ENCODE measurements at regions not wholly inside any gene's neighbourhood (a gene's known extent, or its start where the extent isn't known, plus 50 kb on each side); places are given as distances from the start of the nearest gene placed in this dataset.
"Not testable (repeated sequence)": the region's sequence is repeated elsewhere in the genome, so short reads cannot be mapped to it uniquely, and the experiment has no call there.

- H3K4me1 ChIP-seq (replicated peaks in 1 of 2), result peaks cover 9 to 15% of the 10 kb centered on the region in 2 donors
- TF ChIP-seq, protein P1, sequence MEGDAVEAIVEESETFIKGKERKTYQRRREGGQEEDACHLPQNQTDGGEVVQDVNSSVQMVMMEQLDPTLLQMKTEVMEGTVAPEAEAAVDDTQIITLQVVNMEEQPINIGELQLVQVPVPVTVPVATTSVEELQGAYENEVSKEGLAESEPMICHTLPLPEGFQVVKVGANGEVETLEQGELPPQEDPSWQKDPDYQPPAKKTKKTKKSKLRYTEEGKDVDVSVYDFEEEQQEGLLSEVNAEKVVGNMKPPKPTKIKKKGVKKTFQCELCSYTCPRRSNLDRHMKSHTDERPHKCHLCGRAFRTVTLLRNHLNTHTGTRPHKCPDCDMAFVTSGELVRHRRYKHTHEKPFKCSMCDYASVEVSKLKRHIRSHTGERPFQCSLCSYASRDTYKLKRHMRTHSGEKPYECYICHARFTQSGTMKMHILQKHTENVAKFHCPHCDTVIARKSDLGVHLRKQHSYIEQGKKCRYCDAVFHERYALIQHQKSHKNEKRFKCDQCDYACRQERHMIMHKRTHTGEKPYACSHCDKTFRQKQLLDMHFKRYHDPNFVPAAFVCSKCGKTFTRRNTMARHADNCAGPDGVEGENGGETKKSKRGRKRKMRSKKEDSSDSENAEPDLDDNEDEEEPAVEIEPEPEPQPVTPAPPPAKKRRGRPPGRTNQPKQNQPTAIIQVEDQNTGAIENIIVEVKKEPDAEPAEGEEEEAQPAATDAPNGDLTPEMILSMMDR (IDR thresholded peaks at IDR 0.05), result no peak
- H3K27ac ChIP-seq, result no peak overlapping the region
- intact Hi-C loops (cut with DNase I), result no loop called here
- peak in 3 of 7 donors; percentile 11 to 34 (median 21) for DNase-seq
- H3K9me3 ChIP-seq (replicated peaks in 1 of 3), result no peaks in the 10 kb centered on the region
- H3K27me3 ChIP-seq, result no peaks in the 10 kb centered on the region
- 17 to 38% (median 20%) methylated on average over 1 of the region's 1 CpG for WGBS, 4 donors
- H3K36me3 ChIP-seq (replicated peaks in 1 of 2), result no peaks in the 10 kb centered on the region
- H3K4me3 ChIP-seq, result no peak overlapping the region
These were observed 747.8 kb downstream of the CDH18 start for GRCh38 chr5:19240170-19240569.

DNA sequence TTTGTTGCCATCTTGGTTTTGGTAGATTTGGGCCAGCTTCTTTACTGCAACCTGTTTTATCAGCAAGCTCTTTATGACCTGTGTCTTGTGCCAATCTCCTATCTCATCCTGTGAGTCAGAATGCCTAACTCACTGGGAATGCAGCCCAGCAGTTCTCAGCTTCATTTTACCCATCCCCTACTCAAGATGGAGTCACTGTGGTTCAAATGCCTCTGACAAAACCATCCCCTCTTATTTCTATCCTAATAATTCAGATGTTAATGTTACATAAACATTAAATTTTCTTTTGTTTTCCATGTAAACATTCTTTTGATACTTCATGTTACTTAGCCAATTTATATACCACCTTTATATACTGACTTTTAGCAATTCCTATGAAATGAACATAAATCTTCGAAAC, 746.3 kb downstream of the CDH18 start:
- H3K36me3 ChIP-seq (replicated peaks in 1 of 2), result no peaks in the 10 kb centered on the region
- intact Hi-C loops (cut with DNase I), result no loop called here
- H3K27me3 ChIP-seq, result no peaks in the 10 kb centered on the region
- no peak overlapping the region for H3K4me3 ChIP-seq
- peaks cover 9 to 15% of the 10 kb centered on the region in 2 donors for H3K4me1 ChIP-seq (replicated peaks in 1 of 2)
- 82 to 95% (median 87%) methylated on average over 1 of the region's 1 CpG for WGBS, 4 donors
- H3K27ac ChIP-seq, result peak overlapping the region in 1 of 5 donors; percentile 16
- no peaks in the 10 kb centered on the region for H3K9me3 ChIP-seq (replicated peaks in 1 of 3)
- peak in 6 of 7 donors; percentile 24 to 56 (median 36) for DNase-seq
- TF ChIP-seq, protein P1 (IDR thresholded peaks at IDR 0.05), result no peak
- TF ChIP-seq POLR2A (IDR thresholded peaks at IDR 0.05), result no peak

GRCh38 chr5:19246191-19246590, 741.8 kb downstream of the CDH18 start:
- intact Hi-C loops (cut with DNase I); H3K27ac ChIP-seq; H3K36me3 ChIP-seq (replicated peaks in 1 of 2); H3K4me1 ChIP-seq (replicated peaks in 1 of 2); H3K27me3 ChIP-seq; DNase-seq; H3K9me3 ChIP-seq (replicated peaks in 1 of 3); H3K4me3 ChIP-seq: not testable (repeated sequence)
- 88 to 92% (median 90%) methylated on average over 1 of the region's 1 CpG for WGBS, 4 donors

DNA sequence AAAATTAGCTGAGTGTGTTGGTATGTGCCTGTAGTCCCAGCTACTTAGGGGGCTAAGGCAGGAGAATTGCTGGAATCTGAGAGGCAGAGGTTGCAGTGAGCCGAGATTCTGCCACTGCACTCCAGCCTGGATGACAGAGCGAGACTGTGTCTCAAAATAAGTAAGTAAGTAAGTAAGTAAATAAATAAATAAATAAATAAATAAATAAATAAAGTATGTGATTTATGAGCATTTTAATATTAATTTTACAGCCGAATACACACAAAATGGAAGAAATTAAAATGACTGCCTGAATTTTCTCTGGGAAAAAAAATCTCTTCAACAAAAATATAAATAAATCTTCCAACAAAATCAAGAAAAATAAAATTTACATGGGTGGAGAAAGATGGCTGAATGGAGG, 740.7 kb downstream of the CDH18 start:
- no peak for DNase-seq
- TF ChIP-seq POLR2A (IDR thresholded peaks at IDR 0.05), result no peak
- TF ChIP-seq, protein P1 (IDR thresholded peaks at IDR 0.05), result no peak
- WGBS, 4 donors, result 91 to 98% (median 93%) methylated on average over 3 of the region's 3 CpGs
- intact Hi-C loops (cut with DNase I), result no loop called here
- H3K4me1 ChIP-seq (replicated peaks in 1 of 2), result no peaks in the 10 kb centered on the region
- H3K9me3 ChIP-seq (replicated peaks in 1 of 3), result no peaks in the 10 kb centered on the region
- no peak overlapping the region for H3K27ac ChIP-seq
- no peaks in the 10 kb centered on the region for H3K36me3 ChIP-seq (replicated peaks in 1 of 2)
- H3K4me3 ChIP-seq, result no peak overlapping the region
- H3K27me3 ChIP-seq, result no peaks in the 10 kb centered on the region

GRCh38 chr5:19256036-19256435, 732.0 kb downstream of the CDH18 start:
- H3K4me3 ChIP-seq, result no peak overlapping the region
- TF ChIP-seq, protein P1 (IDR thresholded peaks at IDR 0.05), result no peak
- TF ChIP-seq POLR2A (IDR thresholded peaks at IDR 0.05), result no peak
- H3K27ac ChIP-seq, result no peak overlapping the region
- no peaks in the 10 kb centered on the region for H3K36me3 ChIP-seq (replicated peaks in 1 of 2)
- 24 to 42% (median 28%) methylated on average over 1 of the region's 1 CpG for WGBS, 4 donors
- no peaks in the 10 kb centered on the region for H3K27me3 ChIP-seq
- DNase-seq, result no peak
- no peaks in the 10 kb centered on the region for H3K4me1 ChIP-seq (replicated peaks in 1 of 2)
- no peaks in the 10 kb centered on the region for H3K9me3 ChIP-seq (replicated peaks in 1 of 3)
- intact Hi-C loops (cut with DNase I), result no loop called here

All from adrenal gland (tissue), 9 donors.